GM12878 (cell line): ENCODE measurements at regions not wholly inside any gene's neighbourhood (a gene's known extent, or its start where the extent isn't known, plus 50 kb on each side); places are given as distances from the start of the nearest gene placed in this dataset.

Experiments
- ATAC-seq: fragments of 200-7000 bp; cut with Tn5 transposase; 3 replicates; pipeline ENCODE4 v1.9.1; 2020; ENCODE audit warnings: mild to moderate bottlenecking, moderate library complexity
- BruUV-seq: library from RNA; stranded (reverse); fragments of 400-500 nt; replicated peaks from 2 replicates; lab custom pipeline; 2021; lab: Mats Ljungman, UMichigan
- CTCF ChIA-PET: fragments of 300-600 bp; sonication (Branson Sonifier 250); formaldehyde crosslinking; extraction: SDS; loops from one replicate; lab custom pipeline; 2021; ENCODE audit warnings: inconsistent platforms; lab: Yijun Ruan, JAX
- POLR2A ChIA-PET: fragments of 350-600 bp; formaldehyde crosslinking; extraction: SDS; loops from one replicate; lab custom pipeline; 2021; ENCODE audit warnings: inconsistent platforms; lab: Charles Lee
- RAD21 ChIA-PET: fragments of 300-600 bp; sonication (Branson Sonifier 250); formaldehyde crosslinking; loops from one replicate; lab custom pipeline; 2023; ENCODE audit warnings: antibody characterized with exemption; ENCODE audit not compliant: unreplicated experiment; lab: Charles Lee
- SMC1A ChIA-PET: fragments of 300-600 bp; sonication (Branson Sonifier 250); formaldehyde crosslinking; loops from one replicate; lab custom pipeline; 2023; ENCODE audit not compliant: unreplicated experiment, uncharacterized antibody; lab: Charles Lee
- DNase-seq: peaks from one replicate; pipeline ENCODE4 v3.0.0-alpha.2; 2011; ENCODE audit warnings: low read depth, low spot score
- FAIRE-seq: peaks from 3 replicates; lab custom pipeline; 2011; peaks lifted over from hg19 to GRCh38; lab: Jason Lieb, UNC
- H2AFZ ChIP-seq: 2 replicates; pipeline ENCODE4 v1.6.0; 2011; ENCODE audit warnings: low read depth, low read length, control low read depth; ENCODE audit not compliant: control insufficient read depth
- H3K27ac ChIP-seq: 2 replicates; pipeline ENCODE4 v1.5.1; 2011; ENCODE audit warnings: control low read depth; ENCODE audit not compliant: control insufficient read depth, insufficient read depth
- H3K27me3 ChIP-seq, 2 experiments: replicated peaks in 1 of 2; 2 replicates each; pipeline versions ENCODE4 v1.6.0 to v1.6.1; 2011; ENCODE audit warnings: low read length in 1 of 2; ENCODE audit not compliant: control insufficient read depth in 2 of 2, insufficient read depth in 2 of 2
- H3K36me3 ChIP-seq, 2 experiments: 2 replicates each; pipeline ENCODE4 v1.5.1; 2011; ENCODE audit warnings: low read length in 1 of 2; ENCODE audit not compliant: control insufficient read depth in 2 of 2, insufficient read depth in 2 of 2
- H3K4me1 ChIP-seq: 2 replicates; pipeline ENCODE4 v1.6.1; 2011; ENCODE audit warnings: mild to moderate bottlenecking, low read length, moderate library complexity, mixed read lengths; ENCODE audit not compliant: control insufficient read depth, insufficient read depth
- H3K4me2 ChIP-seq: 2 replicates; pipeline ENCODE4 v1.6.0; 2011; ENCODE audit warnings: control low read depth; ENCODE audit not compliant: control insufficient read depth, insufficient read depth
- H3K4me3 ChIP-seq: fragments of 200-600 bp; sonication (generic); 2 replicates; pipeline ENCODE4 v1.5.1; 2016
- H3K79me2 ChIP-seq: 2 replicates; pipeline ENCODE4 v1.6.0; 2011; ENCODE audit warnings: low read length; ENCODE audit not compliant: control insufficient read depth, insufficient read depth
- H3K9ac ChIP-seq: 2 replicates; pipeline ENCODE4 v1.8.0; 2011; ENCODE audit warnings: low read length, control low read depth, mixed read lengths; ENCODE audit not compliant: control insufficient read depth, insufficient read depth
- H3K9me3 ChIP-seq: replicated peaks from 3 replicates; pipeline ENCODE4 v1.5.1; 2011; ENCODE audit warnings: mild to moderate bottlenecking, low read length; ENCODE audit not compliant: control insufficient read depth, insufficient read depth
- H4K20me1 ChIP-seq: 2 replicates; pipeline ENCODE4 v1.6.0; 2011; ENCODE audit not compliant: control insufficient read depth, insufficient read depth
- LARP7 ChIP-seq: fragments of 450-650 bp; IDR thresholded peaks from 2 replicates; pipeline ENCODE4 v1.6.1; 2017; ENCODE audit warnings: mild to moderate bottlenecking
- MLLT1 ChIP-seq: fragments of 450-650 bp; IDR thresholded peaks from 2 replicates; pipeline ENCODE4 v1.6.1; 2016; ENCODE audit warnings: mild to moderate bottlenecking
- ZNF592 ChIP-seq: fragments of 450-650 bp; IDR thresholded peaks from 2 replicates; pipeline ENCODE4 v1.6.1; 2017; ENCODE audit warnings: mild to moderate bottlenecking, moderate library complexity
- WGBS: methylation state at CpG from one replicate; pipeline ENCODE4 v1.1.6; 2016; ENCODE audit warnings: low lambda C conversion rate; ENCODE audit not compliant: insufficient replicate concordance, insufficient coverage; ENCODE audit errors: missing lambda C conversion rate; 5-methylcytosine and 5-hydroxymethylcytosine counted together
- in situ Hi-C: fragments of 300-500 bp; cut with MboI; formaldehyde crosslinking; loops from 9 replicates; pipeline ENCODE4 v1.14.3; 2018; ENCODE audit warnings: mixed read lengths
- intact Hi-C: fragments of 100-400 bp; cut with micrococcal nuclease; formaldehyde crosslinking; loops from one replicate; pipeline ENCODE4 v1.14.2; 2022; ENCODE audit not compliant: unreplicated experiment

- TF ChIP-seq MLLT1: no peak
Measured at GRCh38 chr12:60165781-60166180, 570.0 kb downstream of the SLC16A7 start (continued).

GRCh38 chr12:60168441-60168840, 572.6 kb downstream of the SLC16A7 start:
- no peak overlapping the region for H3K27ac ChIP-seq
- 14% methylated on average over 5 of the region's 5 CpGs for WGBS
- no peaks in the 10 kb centered on the region for H3K4me1 ChIP-seq
- no peak overlapping the region for H3K4me2 ChIP-seq
- in situ Hi-C loops (no loop called here), intact Hi-C loops (no loop called here)
- ATAC-seq: no peak
- RAD21 ChIA-PET: no interaction called here
- no peaks in the 10 kb centered on the region for H3K79me2 ChIP-seq
- CTCF ChIA-PET: no interaction called here
- no peaks in the 10 kb centered on the region for H3K9me3 ChIP-seq
- no peak overlapping the region for H3K4me3 ChIP-seq
- SMC1A ChIA-PET: interaction anchor here (1.7 kb wide), 1 partner anchor 14 kb away, joined by 4 read pairs; no protein-coding TSS in a partner anchor
- H2AFZ ChIP-seq: no peak overlapping the region
- POLR2A ChIA-PET: no interaction called here
- TF ChIP-seq LARP7 (no peak), ZNF592 (no peak)
- FAIRE-seq: no peak
- H3K36me3 ChIP-seq: no peaks in the 10 kb centered on the region
- no peaks in the 10 kb centered on the region for H4K20me1 ChIP-seq
- BruUV-seq: no TSS peak
- H3K27me3 ChIP-seq: no peaks in the 10 kb centered on the region
- no peak for DNase-seq
- no peak overlapping the region for H3K9ac ChIP-seq
